DMS53 treated with DMSO at 0.1 percent for 48 hours (cell line): ENCODE measurements at regions not wholly inside any gene's neighbourhood (a gene's known extent, or its start where the extent isn't known, plus 50 kb on each side); places are given as distances from the start of the nearest gene placed in this dataset.
A peak's percentile ranks its signal among the peaks of the same experiment; 100 is the strongest.
"Not testable (repeated sequence)": the region's sequence is repeated elsewhere in the genome, so short reads cannot be mapped to it uniquely, and the experiment has no call there.

Experiments
- DNase-seq: peaks from one replicate; lab custom pipeline; 2025; ENCODE audit not compliant: unreplicated experiment; lab: John Stamatoyannopoulos, UW

DNA sequence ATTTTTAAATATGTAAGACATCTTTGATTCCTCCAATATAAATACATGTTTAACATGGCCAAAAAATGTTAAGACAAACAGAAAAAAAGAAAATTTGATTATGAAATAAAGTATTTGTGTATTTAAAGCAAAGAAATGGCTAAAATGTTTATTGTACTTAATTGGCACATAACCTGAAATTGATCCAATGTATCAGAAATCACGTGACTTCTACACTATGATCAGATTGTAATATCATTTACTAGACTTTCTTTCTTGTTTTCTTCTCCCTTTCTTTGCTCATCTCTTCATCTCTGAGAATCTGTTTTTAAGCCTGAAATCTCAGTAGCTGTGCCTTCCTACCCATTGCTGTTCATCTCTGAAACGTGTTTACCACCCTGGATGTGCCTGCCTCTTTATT lies 420.3 kb downstream of the RSL24D1 start:
- no peak for DNase-seq

- DNase-seq = peak; percentile 63
These were observed 424.1 kb downstream of the RSL24D1 start for GRCh38 chr15:54772663-54773062.

DNA sequence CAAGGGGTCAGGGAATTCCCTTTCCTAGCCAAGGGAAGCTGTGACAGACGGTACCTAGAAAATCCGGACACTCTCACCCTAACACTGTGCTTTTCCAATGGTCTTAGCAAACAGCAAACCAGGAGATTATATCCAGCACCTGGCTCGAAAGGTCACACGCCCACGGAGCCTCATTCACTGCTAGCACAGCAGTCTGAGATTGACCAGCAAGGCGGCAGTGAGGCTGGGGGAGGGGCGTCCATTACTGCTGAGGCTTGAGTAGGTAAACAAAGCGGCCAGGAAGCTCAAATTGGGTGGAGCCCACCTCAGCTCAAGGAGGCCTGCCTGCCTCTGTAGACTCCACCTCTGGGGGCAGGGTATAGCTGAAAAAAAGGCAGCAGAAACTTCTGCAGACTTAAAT lies 447.3 kb downstream of the RSL24D1 start:
- DNase-seq = not testable (repeated sequence)

GRCh38 chr15:54722342-54722986 lies 474.3 kb downstream of the RSL24D1 start:
- no peak for DNase-seq

- DNase-seq = no peak
These were observed 477.4 kb downstream of the RSL24D1 start for GRCh38 chr15:54719325-54719724.

DNA sequence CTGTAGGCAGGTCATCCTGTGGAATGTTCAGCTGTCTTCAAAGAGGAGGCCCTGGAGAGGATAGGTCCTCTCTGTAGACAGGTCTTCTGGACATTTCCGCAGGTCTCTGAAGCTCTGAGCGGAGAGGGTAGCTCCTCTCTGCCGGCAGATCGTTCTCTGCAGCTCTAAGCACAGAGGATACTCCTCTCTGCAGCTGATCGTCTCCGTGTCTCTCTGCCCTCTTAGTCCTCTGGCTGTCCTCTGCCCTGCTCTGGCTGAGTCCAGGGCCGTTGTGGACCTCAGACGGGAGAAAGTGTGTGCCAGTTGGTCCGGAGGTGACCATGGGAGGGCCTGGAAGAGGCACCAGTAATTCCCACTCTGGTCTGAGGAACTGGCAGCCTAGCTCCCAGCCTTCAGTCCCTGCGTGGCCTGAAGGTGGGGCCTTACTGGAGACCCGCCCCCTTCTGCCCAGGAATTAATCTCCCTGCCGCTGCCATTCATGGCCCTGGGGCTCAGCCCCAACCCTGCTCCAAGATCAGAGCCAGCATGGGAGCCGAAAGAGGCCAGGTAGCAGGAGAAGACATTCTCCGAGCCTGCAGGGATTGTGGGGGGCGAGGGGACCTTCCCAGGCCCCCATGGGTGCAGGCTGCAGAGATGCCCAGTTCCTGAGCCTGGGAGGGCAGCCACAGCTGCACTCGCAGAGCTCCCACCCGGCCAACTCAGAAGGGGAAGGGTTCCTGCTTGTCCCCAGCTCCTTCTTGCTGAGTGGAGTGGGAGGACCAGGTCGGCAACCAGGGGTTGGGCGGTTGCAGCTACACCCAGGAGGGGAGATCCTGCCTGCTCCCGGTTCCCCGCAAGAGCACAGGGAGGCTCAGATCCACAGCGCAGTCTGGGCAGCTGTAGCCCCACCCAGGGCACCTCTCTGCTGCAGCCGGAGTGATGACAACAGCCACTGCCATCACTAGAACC lies 488.7 kb downstream of the RSL24D1 start:
- no peak for DNase-seq

GRCh38 chr15:54687628-54688027 lies 509.1 kb downstream of the RSL24D1 start:
- DNase-seq = no peak
